Suprapubic skin (tissue), 4 donors: ENCODE measurements at regions not wholly inside any gene's neighbourhood (a gene's known extent, or its start where the extent isn't known, plus 50 kb on each side); places are given as distances from the start of the nearest gene placed in this dataset.
"Not testable (repeated sequence)": the region's sequence is repeated elsewhere in the genome, so short reads cannot be mapped to it uniquely, and the experiment has no call there.

Experiments
- DNase-seq, 2 donors: peaks; one replicate each; pipeline ENCODE4 v3.0.0-alpha.2; 2019; ENCODE audit warnings: low spot score in 2 of 2
- H3K27ac ChIP-seq: fragments of 200-600 bp; sonication (generic); one replicate; pipeline ENCODE4 v1.5.1; 2019
- H3K27me3 ChIP-seq: fragments of 200-600 bp; sonication (generic); one replicate; pipeline ENCODE4 v1.5.1; 2019
- H3K36me3 ChIP-seq: fragments of 200-600 bp; sonication (generic); one replicate; pipeline ENCODE4 v1.5.1; 2019
- H3K4me1 ChIP-seq: fragments of 200-600 bp; sonication (generic); one replicate; pipeline ENCODE4 v1.5.1; 2019
- H3K4me3 ChIP-seq: fragments of 200-600 bp; sonication (generic); one replicate; pipeline ENCODE4 v1.5.1; 2019; ENCODE audit warnings: mild to moderate bottlenecking
- H3K9me3 ChIP-seq: fragments of 200-600 bp; sonication (generic); one replicate; pipeline ENCODE4 v1.5.1; 2019
- EP300 ChIP-seq: sonication (generic); formaldehyde crosslinking; IDR thresholded peaks from one replicate; pipeline ENCODE4 v1.6.1; 2017; ENCODE audit warnings: antibody characterized with exemption
- POLR2A ChIP-seq, 2 donors: fragments of 450-650 bp; IDR thresholded peaks; one replicate each; pipeline ENCODE4 v1.6.1; 2017; ENCODE audit warnings: antibody characterized with exemption in 2 of 2, mild to moderate bottlenecking in 2 of 2, moderate library complexity in 2 of 2
- POLR2AphosphoS5 ChIP-seq, 3 donors: sonication (generic); formaldehyde crosslinking; IDR thresholded peaks; one replicate each; pipeline ENCODE4 v1.6.1; 2017; ENCODE audit warnings: antibody characterized with exemption in 3 of 3
- WGBS: methylation state at CpG from one replicate; pipeline ENCODE4 v1.1.5; 2018; 5-methylcytosine and 5-hydroxymethylcytosine counted together
- TF ChIP-seq, protein P1 (sequence below), 2 donors: fragments of 200-600 bp in 1 of 2; fragments of 450-650 bp in 1 of 2; sonication (generic) in 1 of 2; IDR thresholded peaks; one replicate each; pipeline ENCODE4 v1.5.1; 2016 to 2019; ENCODE audit warnings: antibody characterized with exemption in 2 of 2, mild to moderate bottlenecking in 1 of 2, moderate library complexity in 1 of 2

DNA sequence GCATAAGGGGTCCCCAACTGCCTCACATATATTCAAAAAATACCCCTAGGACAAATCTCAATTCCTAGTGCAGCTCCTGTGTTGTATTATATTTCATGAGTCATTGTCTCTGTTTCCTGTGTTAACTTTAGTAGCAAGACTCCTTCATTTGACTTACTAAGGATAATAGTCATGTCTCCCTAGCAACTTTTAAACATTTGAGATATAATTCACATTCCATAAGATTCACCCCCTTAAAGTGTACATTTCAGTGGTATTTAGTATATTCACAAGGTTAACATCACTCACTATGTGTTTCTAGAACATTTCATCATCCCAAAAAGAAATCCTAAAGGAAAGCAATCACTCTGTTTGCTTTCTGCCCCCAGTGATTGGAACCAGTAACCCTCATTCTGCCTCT, 121.3 kb upstream of the WNT7A start:
- TF ChIP-seq EP300 (no peak), POLR2A (IDR thresholded peaks at IDR 0.05) (no peak), POLR2AphosphoS5 (IDR thresholded peaks at IDR 0.05) (no peak)
- TF ChIP-seq, protein P1, sequence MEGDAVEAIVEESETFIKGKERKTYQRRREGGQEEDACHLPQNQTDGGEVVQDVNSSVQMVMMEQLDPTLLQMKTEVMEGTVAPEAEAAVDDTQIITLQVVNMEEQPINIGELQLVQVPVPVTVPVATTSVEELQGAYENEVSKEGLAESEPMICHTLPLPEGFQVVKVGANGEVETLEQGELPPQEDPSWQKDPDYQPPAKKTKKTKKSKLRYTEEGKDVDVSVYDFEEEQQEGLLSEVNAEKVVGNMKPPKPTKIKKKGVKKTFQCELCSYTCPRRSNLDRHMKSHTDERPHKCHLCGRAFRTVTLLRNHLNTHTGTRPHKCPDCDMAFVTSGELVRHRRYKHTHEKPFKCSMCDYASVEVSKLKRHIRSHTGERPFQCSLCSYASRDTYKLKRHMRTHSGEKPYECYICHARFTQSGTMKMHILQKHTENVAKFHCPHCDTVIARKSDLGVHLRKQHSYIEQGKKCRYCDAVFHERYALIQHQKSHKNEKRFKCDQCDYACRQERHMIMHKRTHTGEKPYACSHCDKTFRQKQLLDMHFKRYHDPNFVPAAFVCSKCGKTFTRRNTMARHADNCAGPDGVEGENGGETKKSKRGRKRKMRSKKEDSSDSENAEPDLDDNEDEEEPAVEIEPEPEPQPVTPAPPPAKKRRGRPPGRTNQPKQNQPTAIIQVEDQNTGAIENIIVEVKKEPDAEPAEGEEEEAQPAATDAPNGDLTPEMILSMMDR (IDR thresholded peaks at IDR 0.05): no peak
- Histone ChIP-seq H3K27me3 (no peaks in the 10 kb centered on the region), H3K36me3 (no peaks in the 10 kb centered on the region), H3K9me3 (no peaks in the 10 kb centered on the region), H3K27ac (no peak overlapping the region), H3K4me1 (no peaks in the 10 kb centered on the region), H3K4me3 (no peak overlapping the region)
- DNase-seq: no peak

GRCh38 chr3:14000556-14000955, 120.7 kb upstream of the WNT7A start:
- no peak overlapping the region for H3K4me3 ChIP-seq
- DNase-seq: no peak
- H3K4me1 ChIP-seq: no peaks in the 10 kb centered on the region
- no peaks in the 10 kb centered on the region for H3K9me3 ChIP-seq
- TF ChIP-seq POLR2AphosphoS5 (IDR thresholded peaks at IDR 0.05): no peak
- TF ChIP-seq EP300: no peak
- no peak for TF ChIP-seq POLR2A (IDR thresholded peaks at IDR 0.05)
- WGBS: 33% methylated on average over 2 of the region's 2 CpGs
- H3K27ac ChIP-seq: no peak overlapping the region
- H3K27me3 ChIP-seq: no peaks in the 10 kb centered on the region
- no peaks in the 10 kb centered on the region for H3K36me3 ChIP-seq

GRCh38 chr3:13998831-13999230, 119.0 kb upstream of the WNT7A start:
- H3K27me3 ChIP-seq: no peaks in the 10 kb centered on the region
- WGBS: 86% methylated on average over 4 of the region's 4 CpGs
- H3K4me3 ChIP-seq: no peak overlapping the region
- H3K4me1 ChIP-seq: no peaks in the 10 kb centered on the region
- DNase-seq: no peak
- TF ChIP-seq POLR2AphosphoS5 (IDR thresholded peaks at IDR 0.05): no peak
- TF ChIP-seq, protein P1 (IDR thresholded peaks at IDR 0.05): no peak
- TF ChIP-seq EP300: no peak
- TF ChIP-seq POLR2A (IDR thresholded peaks at IDR 0.05): no peak
- H3K36me3 ChIP-seq: no peaks in the 10 kb centered on the region
- H3K27ac ChIP-seq: no peak overlapping the region
- H3K9me3 ChIP-seq: no peaks in the 10 kb centered on the region

- H3K27ac ChIP-seq, H3K4me3 ChIP-seq, DNase-seq, H3K27me3 ChIP-seq, H3K9me3 ChIP-seq, H3K4me1 ChIP-seq, H3K36me3 ChIP-seq: not testable (repeated sequence)
- WGBS: 95% methylated on average over 7 of the region's 12 CpGs
These were observed 115.3 kb upstream of the WNT7A start for GRCh38 chr3:13995216-13995615.

DNA sequence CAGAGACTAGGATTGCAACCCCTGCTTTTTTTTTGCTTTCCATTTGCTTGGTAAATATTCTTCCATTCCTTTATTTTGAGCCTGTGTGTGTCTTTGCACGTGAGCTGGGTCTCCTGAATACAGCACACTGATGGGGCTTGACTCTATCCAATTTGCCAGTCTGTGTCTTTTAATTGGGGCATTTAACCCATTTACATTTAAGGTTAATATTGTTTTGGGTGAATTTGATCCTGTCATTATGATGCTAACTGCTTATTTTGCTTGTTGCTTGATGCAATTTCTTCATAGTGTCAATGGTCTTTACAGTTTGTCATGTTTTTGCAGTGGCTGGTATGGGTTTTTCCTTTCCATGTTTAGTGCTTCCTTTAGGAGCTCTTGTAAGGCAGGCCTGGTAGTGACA, 109.1 kb upstream of the WNT7A start:
- 92% methylated on average over 1 of the region's 1 CpG for WGBS
- DNase-seq, H3K9me3 ChIP-seq, H3K36me3 ChIP-seq, H3K4me1 ChIP-seq, H3K27me3 ChIP-seq, H3K27ac ChIP-seq, H3K4me3 ChIP-seq: not testable (repeated sequence)

DNA sequence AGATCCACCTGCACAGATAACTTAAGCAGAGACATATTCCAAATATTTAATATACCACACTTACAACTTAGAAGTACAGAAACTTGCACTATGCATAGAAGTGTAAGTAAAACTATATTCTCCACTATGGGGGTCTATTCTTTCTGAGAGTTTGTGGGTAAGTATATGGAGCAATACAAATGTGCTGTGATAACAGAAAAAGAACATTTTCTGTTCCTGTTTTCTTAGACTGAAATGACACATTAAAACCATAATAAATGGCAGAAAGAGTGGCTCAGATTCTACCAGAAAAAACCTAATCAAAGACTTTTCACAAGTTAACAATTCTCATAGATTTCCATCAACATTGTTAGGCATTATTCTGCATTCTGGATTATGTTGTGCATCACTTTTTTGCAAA, 96.6 kb upstream of the WNT7A start:
- no peak overlapping the region for H3K4me3 ChIP-seq
- TF ChIP-seq POLR2AphosphoS5 (IDR thresholded peaks at IDR 0.05) (no peak), POLR2A (IDR thresholded peaks at IDR 0.05) (no peak), EP300 (no peak)
- TF ChIP-seq, protein P1 (IDR thresholded peaks at IDR 0.05): no peak
- no peaks in the 10 kb centered on the region for H3K4me1 ChIP-seq
- H3K9me3 ChIP-seq: peaks cover 12% of the 10 kb centered on the region
- H3K36me3 ChIP-seq: no peaks in the 10 kb centered on the region
- no peak overlapping the region for H3K27ac ChIP-seq
- DNase-seq: no peak
- no peaks in the 10 kb centered on the region for H3K27me3 ChIP-seq

GRCh38 chr3:13975686-13976085, 95.8 kb upstream of the WNT7A start:
- Histone ChIP-seq H3K9me3 (peaks cover 12% of the 10 kb centered on the region), H3K4me1 (no peaks in the 10 kb centered on the region), H3K4me3 (no peak overlapping the region), H3K36me3 (no peaks in the 10 kb centered on the region), H3K27me3 (no peaks in the 10 kb centered on the region), H3K27ac (no peak overlapping the region)
- no peak for DNase-seq
- 78% methylated on average over 2 of the region's 2 CpGs for WGBS
- TF ChIP-seq EP300: no peak
